SHP77 treated with DMSO at 0.1 percent for 48 hours (cell line): ENCODE measurements at regions not wholly inside any gene's neighbourhood (a gene's known extent, or its start where the extent isn't known, plus 50 kb on each side); places are given as distances from the start of the nearest gene placed in this dataset.
"Not testable (repeated sequence)": the region's sequence is repeated elsewhere in the genome, so short reads cannot be mapped to it uniquely, and the experiment has no call there.

Experiments
- DNase-seq: peaks from one replicate; lab custom pipeline; 2025; lab: John Stamatoyannopoulos, UW

- no peak for DNase-seq
These were observed 753.4 kb upstream of the MMS22L start for GRCh38 chr6:98036344-98036923.

GRCh38 chr6:98037571-98037970 lies 754.6 kb upstream of the MMS22L start:
- DNase-seq: no peak

- no peak for DNase-seq
These were observed 756.4 kb upstream of the MMS22L start for GRCh38 chr6:98039443-98039842.

GRCh38 chr6:98039904-98040607 lies 757.0 kb upstream of the MMS22L start:
- DNase-seq: peak; percentile 7

- DNase-seq: no peak
These were observed 758.0 kb upstream of the MMS22L start for GRCh38 chr6:98041056-98041455.

GRCh38 chr6:98041921-98042320 lies 758.9 kb upstream of the MMS22L start:
- DNase-seq: peak; percentile 40

GRCh38 chr6:98044151-98044561 lies 761.1 kb upstream of the MMS22L start:
- DNase-seq: no peak

GRCh38 chr6:98044791-98045470 lies 761.9 kb upstream of the MMS22L start:
- DNase-seq: no peak

- no peak for DNase-seq
These were observed 764.1 kb upstream of the MMS22L start for GRCh38 chr6:98047164-98047563.

- DNase-seq: no peak
These were observed 764.9 kb upstream of the MMS22L start for GRCh38 chr6:98047871-98048270.

GRCh38 chr6:98054453-98054852 lies 771.4 kb upstream of the MMS22L start:
- no peak for DNase-seq

GRCh38 chr6:98056955-98057354 lies 773.9 kb upstream of the MMS22L start:
- no peak for DNase-seq

GRCh38 chr6:98067375-98067774 lies 767.0 kb upstream of the POU3F2 start:
- DNase-seq: no peak

- not testable (repeated sequence) for DNase-seq
These were observed 745.8 kb upstream of the POU3F2 start for GRCh38 chr6:98088537-98088936.

- DNase-seq: no peak
These were observed 742.0 kb upstream of the POU3F2 start for GRCh38 chr6:98092331-98092730.

GRCh38 chr6:98094696-98095095 lies 739.7 kb upstream of the POU3F2 start:
- no peak for DNase-seq

- no peak for DNase-seq
These were observed 726.6 kb upstream of the POU3F2 start for GRCh38 chr6:98107801-98108200.

- DNase-seq: no peak
These were observed 717.9 kb upstream of the POU3F2 start for GRCh38 chr6:98116455-98116854.

GRCh38 chr6:98117068-98117467 lies 717.3 kb upstream of the POU3F2 start:
- no peak for DNase-seq

- DNase-seq: no peak
These were observed 715.9 kb upstream of the POU3F2 start for GRCh38 chr6:98118397-98119045.

GRCh38 chr6:98124171-98124570 lies 710.2 kb upstream of the POU3F2 start:
- no peak for DNase-seq

- DNase-seq: no peak
These were observed 702.9 kb upstream of the POU3F2 start for GRCh38 chr6:98131290-98131990.
